GM21528 (cell line): ENCODE measurements at regions not wholly inside any gene's neighbourhood (a gene's known extent, or its start where the extent isn't known, plus 50 kb on each side); places are given as distances from the start of the nearest gene placed in this dataset.

Experiments used
- ATAC-seq: cut with Tn5 transposase; IDR thresholded peaks from one replicate; pipeline ENCODE4 v1.9.1; 2021; ENCODE audit warnings: mild to moderate bottlenecking, moderate library complexity; ENCODE audit not compliant: unreplicated experiment, low FRiP score

GRCh38 chr16:73775841-73776388 lies 520.7 kb upstream of the PSMD7 start:
- no peak for ATAC-seq

- ATAC-seq = no peak
Measured at GRCh38 chr16:73771196-73772064, 525.2 kb upstream of the PSMD7 start.

GRCh38 chr16:73768786-73769203 lies 527.8 kb upstream of the PSMD7 start:
- no peak for ATAC-seq

GRCh38 chr16:73764321-73764720 lies 532.3 kb upstream of the PSMD7 start:
- ATAC-seq = no peak

- ATAC-seq = no peak
Measured at GRCh38 chr16:73756289-73757178, 540.1 kb upstream of the PSMD7 start.

GRCh38 chr16:73753931-73754330 lies 542.7 kb upstream of the PSMD7 start:
- ATAC-seq = no peak

- ATAC-seq = no peak
Measured at GRCh38 chr16:73750639-73751038, 546.0 kb upstream of the PSMD7 start.

GRCh38 chr16:73747328-73747727 lies 549.3 kb upstream of the PSMD7 start:
- ATAC-seq = no peak

GRCh38 chr16:73746554-73746953 lies 550.1 kb upstream of the PSMD7 start:
- no peak for ATAC-seq

- no peak for ATAC-seq
Measured at GRCh38 chr16:73743665-73744496, 552.7 kb upstream of the PSMD7 start.

GRCh38 chr16:73739049-73739769 lies 557.4 kb upstream of the PSMD7 start:
- no peak for ATAC-seq

- no peak for ATAC-seq
Measured at GRCh38 chr16:73738266-73738665, 558.3 kb upstream of the PSMD7 start.

GRCh38 chr16:73737637-73738036 lies 559.0 kb upstream of the PSMD7 start:
- ATAC-seq = no peak

GRCh38 chr16:73735954-73736353 lies 560.7 kb upstream of the PSMD7 start:
- no peak for ATAC-seq

GRCh38 chr16:73735018-73735417 lies 561.6 kb upstream of the PSMD7 start:
- no peak for ATAC-seq

- no peak for ATAC-seq
Measured at GRCh38 chr16:73732681-73733080, 563.9 kb upstream of the PSMD7 start.

GRCh38 chr16:73732143-73732542 lies 564.5 kb upstream of the PSMD7 start:
- ATAC-seq = no peak

GRCh38 chr16:73730481-73731090 lies 566.0 kb upstream of the PSMD7 start:
- ATAC-seq = no peak

- ATAC-seq = no peak
Measured at GRCh38 chr16:73725156-73725555, 571.5 kb upstream of the PSMD7 start.
